ENCODE measurements at regions not wholly inside any gene's neighbourhood (a gene's known extent, or its start where the extent isn't known, plus 50 kb on each side); places are given as distances from the start of the nearest gene placed in this dataset.
A peak's percentile ranks its signal among the peaks of the same experiment; 100 is the strongest.

- H3K27ac ChIP-seq, result no peak overlapping the region
- WGBS, 5 donors, result 83 to 96% (median 90%) methylated on average over 3 of the region's 3 CpGs
Measured at GRCh38 chr5:118598311-118598710, 390.0 kb downstream of the DTWD2 start.

GRCh38 chr5:118597543-118597942, 390.8 kb downstream of the DTWD2 start:
- intact Hi-C loops (cut with DNase I; ENCODE audit: low total_unique reads), result no loop called here
- WGBS, 5 donors, result 49 to 64% (median 58%) methylated on average over 3 of the region's 3 CpGs

More at GRCh38 chr5:118598311-118598710, 390.0 kb downstream of the DTWD2 start:
- intact Hi-C loops (cut with DNase I; ENCODE audit: low total_unique reads), result no loop called here
- H3K36me3 ChIP-seq, result no peaks in the 10 kb centered on the region
- TF ChIP-seq POLR2A (IDR thresholded peaks at IDR 0.05), result no peak
- no peak for TF ChIP-seq CTCF (IDR thresholded peaks at IDR 0.05)
- H3K4me1 ChIP-seq, result no peaks in the 10 kb centered on the region
- no peaks in the 10 kb centered on the region for H3K27me3 ChIP-seq
- H3K4me3 ChIP-seq, result no peak overlapping the region
- no peak for DNase-seq
- no peaks in the 10 kb centered on the region for H3K9me3 ChIP-seq

GRCh38 chr5:118596255-118596654, 392.1 kb downstream of the DTWD2 start:
- 67 to 80% (median 77%) methylated on average over 4 of the region's 4 CpGs for WGBS, 5 donors
- Histone ChIP-seq H3K36me3 (no peaks in the 10 kb centered on the region), H3K27ac (no peak overlapping the region), H3K9me3 (no peaks in the 10 kb centered on the region), H3K4me3 (no peak overlapping the region), H3K27me3 (no peaks in the 10 kb centered on the region), H3K4me1 (no peaks in the 10 kb centered on the region)
- intact Hi-C loops (cut with DNase I; ENCODE audit: low total_unique reads), result no loop called here
- peak in 1 of 2 donors; percentile 13 for DNase-seq
- no peak for TF ChIP-seq POLR2A (IDR thresholded peaks at IDR 0.05)
- no peak for TF ChIP-seq EP300 (IDR thresholded peaks at IDR 0.05)

More at GRCh38 chr5:118597543-118597942, 390.8 kb downstream of the DTWD2 start:
- Histone ChIP-seq H3K27me3 (no peaks in the 10 kb centered on the region), H3K4me1 (no peaks in the 10 kb centered on the region), H3K9me3 (no peaks in the 10 kb centered on the region), H3K4me3 (no peak overlapping the region), H3K27ac (no peak overlapping the region), H3K36me3 (no peaks in the 10 kb centered on the region)
- TF ChIP-seq EP300 (IDR thresholded peaks at IDR 0.05) (no peak), POLR2A (IDR thresholded peaks at IDR 0.05) (no peak), POLR2AphosphoS5 (IDR thresholded peaks at IDR 0.05) (no peak), CTCF (IDR thresholded peaks at IDR 0.05) (no peak)
- no peak for DNase-seq

GRCh38 chr5:118593003-118593328, 395.4 kb downstream of the DTWD2 start:
- intact Hi-C loops (cut with DNase I; ENCODE audit: low total_unique reads), result no loop called here

More at GRCh38 chr5:118593003-118593328, 395.4 kb downstream of the DTWD2 start:
- Histone ChIP-seq H3K9me3 (no peaks in the 10 kb centered on the region), H3K27ac (no peak overlapping the region), H3K4me3 (no peak overlapping the region), H3K36me3 (no peaks in the 10 kb centered on the region), H3K27me3 (no peaks in the 10 kb centered on the region), H3K4me1 (no peaks in the 10 kb centered on the region)
- DNase-seq, result no peak
- WGBS, 5 donors, result 80 to 91% (median 88%) methylated on average over 1 of the region's 1 CpG
- TF ChIP-seq EP300 (IDR thresholded peaks at IDR 0.05) (no peak), POLR2AphosphoS5 (IDR thresholded peaks at IDR 0.05) (no peak), CTCF (IDR thresholded peaks at IDR 0.05) (no peak), POLR2A (IDR thresholded peaks at IDR 0.05) (no peak)
